Left ventricle myocardium superior (tissue), 1 donor: ENCODE measurements at regions not wholly inside any gene's neighbourhood (a gene's known extent, or its start where the extent isn't known, plus 50 kb on each side); places are given as distances from the start of the nearest gene placed in this dataset.
A peak's percentile ranks its signal among the peaks of the same experiment; 100 is the strongest.

Experiments
- ATAC-seq: fragments of 200-7000 bp; cut with Tn5 transposase; one replicate; pipeline ENCODE4 v1.9.1; 2020; ENCODE audit warnings: mild to moderate bottlenecking, moderate library complexity
- DNase-seq: peaks from one replicate; pipeline ENCODE4 v3.0.0-alpha.2; 2020
- intact Hi-C: fragments of 100-400 bp; cut with micrococcal nuclease; formaldehyde crosslinking; loops from one replicate; pipeline ENCODE4 v1.11.0; 2022
- donor health status: DM: no; HTN: yes; CAD: no; lungs with severe emphysema.

GRCh38 chr15:101554115-101554915 lies 64.8 kb upstream of the PCSK6 start:
- DNase-seq (no peak), ATAC-seq (no peak)
- intact Hi-C loops, result no loop called here

- ATAC-seq (no peak), DNase-seq (no peak)
- intact Hi-C loops, result no loop called here
These were observed 62.4 kb upstream of the PCSK6 start for GRCh38 chr15:101551696-101552591.

- intact Hi-C loops, result no loop called here
- ATAC-seq (no peak), DNase-seq (no peak)
These were observed 60.6 kb upstream of the PCSK6 start for GRCh38 chr15:101550124-101550523.

GRCh38 chr15:101549647-101550046 lies 60.1 kb upstream of the PCSK6 start:
- no peak for DNase-seq
- no peak for ATAC-seq
- intact Hi-C loops, result no loop called here

GRCh38 chr15:101547737-101548136 lies 58.2 kb upstream of the PCSK6 start:
- ATAC-seq, result no peak
- intact Hi-C loops, result no loop called here
- no peak for DNase-seq

- no peak for ATAC-seq
- no peak for DNase-seq
- intact Hi-C loops, result no loop called here
These were observed 56.3 kb upstream of the PCSK6 start for GRCh38 chr15:101545548-101546505.

- DNase-seq (no peak), ATAC-seq (no peak)
- intact Hi-C loops, result no loop called here
These were observed 55.1 kb upstream of the PCSK6 start for GRCh38 chr15:101544613-101544945.

GRCh38 chr15:101543926-101544612 lies 54.6 kb upstream of the PCSK6 start:
- ATAC-seq, result no peak
- no peak for DNase-seq
- intact Hi-C loops, result no loop called here

- DNase-seq (no peak), ATAC-seq (no peak)
- intact Hi-C loops, result no loop called here
These were observed 53.9 kb upstream of the PCSK6 start for GRCh38 chr15:101543431-101543830.

- ATAC-seq (no peak), DNase-seq (no peak)
- intact Hi-C loops, result no loop called here
These were observed 53.5 kb upstream of the PCSK6 start for GRCh38 chr15:101543026-101543390.

GRCh38 chr15:101542306-101543025 lies 53.0 kb upstream of the PCSK6 start:
- DNase-seq, result no peak
- intact Hi-C loops, result no loop called here
- ATAC-seq, result no peak

GRCh38 chr15:101541501-101542292 lies 52.2 kb upstream of the PCSK6 start:
- DNase-seq (no peak), ATAC-seq (no peak)
- intact Hi-C loops, result no loop called here

GRCh38 chr15:101540480-101541239 lies 51.2 kb upstream of the PCSK6 start:
- DNase-seq, result peak; percentile 52
- intact Hi-C loops, result no loop called here
- peak; percentile 63 for ATAC-seq

GRCh38 chr15:101539930-101540329 lies 50.4 kb upstream of the PCSK6 start:
- ATAC-seq, result no peak

GRCh38 chr15:101539492-101539891 lies 50.0 kb upstream of the PCSK6 start:
- DNase-seq (no peak), ATAC-seq (no peak)
- intact Hi-C loops, result no loop called here

More at GRCh38 chr15:101539930-101540329, 50.4 kb upstream of the PCSK6 start:
- intact Hi-C loops, result no loop called here
- no peak for DNase-seq
